HG02642 (cell line): ENCODE measurements at regions not wholly inside any gene's neighbourhood (a gene's known extent, or its start where the extent isn't known, plus 50 kb on each side); places are given as distances from the start of the nearest gene placed in this dataset.

Experiments used
- ATAC-seq: cut with Tn5 transposase; IDR thresholded peaks from one replicate; pipeline ENCODE4 v1.9.1; 2021; ENCODE audit warnings: mild to moderate bottlenecking; ENCODE audit not compliant: unreplicated experiment, poor library complexity

- no peak for ATAC-seq
These were observed 90.5 kb downstream of the VSTM2A start for GRCh38 chr7:54632696-54633095.

GRCh38 chr7:54629771-54630170 lies 87.6 kb downstream of the VSTM2A start:
- ATAC-seq: no peak

DNA sequence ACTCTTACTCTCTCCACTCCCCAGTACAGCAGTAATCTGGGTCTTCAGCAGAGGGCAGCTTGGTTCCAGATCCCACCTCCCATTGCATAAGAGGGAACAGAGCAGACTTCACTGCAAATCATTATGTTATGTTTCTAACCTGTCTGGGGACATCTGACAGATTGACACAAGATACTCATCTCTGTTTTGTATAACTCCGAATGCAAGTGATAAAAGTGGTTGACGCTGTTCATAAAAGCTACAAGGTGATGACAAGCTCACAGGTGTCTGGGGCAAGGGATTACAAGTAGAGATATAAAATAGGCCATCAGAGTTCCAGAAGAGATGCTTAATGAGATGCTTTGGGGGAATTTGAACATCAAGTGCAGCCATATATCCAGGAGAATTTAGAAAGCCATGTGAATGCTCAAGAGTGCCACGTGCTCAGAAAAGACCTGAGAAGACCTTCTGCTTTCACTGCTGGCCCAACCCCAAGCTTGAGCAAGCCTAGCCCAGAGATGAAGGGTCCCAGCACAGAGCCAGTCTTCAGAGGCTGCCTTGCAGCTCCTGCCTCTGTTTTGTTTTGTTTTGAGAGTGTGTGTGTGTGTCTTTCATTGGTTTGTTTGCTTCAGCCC lies 80.6 kb downstream of the VSTM2A start:
- no peak for ATAC-seq
